M059J (cell line): ENCODE measurements at regions not wholly inside any gene's neighbourhood (a gene's known extent, or its start where the extent isn't known, plus 50 kb on each side); places are given as distances from the start of the nearest gene placed in this dataset.
A peak's percentile ranks its signal among the peaks of the same experiment; 100 is the strongest.
"Not testable (repeated sequence)": the region's sequence is repeated elsewhere in the genome, so short reads cannot be mapped to it uniquely, and the experiment has no call there.

Experiments
- DNase-seq: peaks from one replicate; pipeline ENCODE4 v3.0.0-alpha.2; 2012; ENCODE audit warnings: low read depth

DNA sequence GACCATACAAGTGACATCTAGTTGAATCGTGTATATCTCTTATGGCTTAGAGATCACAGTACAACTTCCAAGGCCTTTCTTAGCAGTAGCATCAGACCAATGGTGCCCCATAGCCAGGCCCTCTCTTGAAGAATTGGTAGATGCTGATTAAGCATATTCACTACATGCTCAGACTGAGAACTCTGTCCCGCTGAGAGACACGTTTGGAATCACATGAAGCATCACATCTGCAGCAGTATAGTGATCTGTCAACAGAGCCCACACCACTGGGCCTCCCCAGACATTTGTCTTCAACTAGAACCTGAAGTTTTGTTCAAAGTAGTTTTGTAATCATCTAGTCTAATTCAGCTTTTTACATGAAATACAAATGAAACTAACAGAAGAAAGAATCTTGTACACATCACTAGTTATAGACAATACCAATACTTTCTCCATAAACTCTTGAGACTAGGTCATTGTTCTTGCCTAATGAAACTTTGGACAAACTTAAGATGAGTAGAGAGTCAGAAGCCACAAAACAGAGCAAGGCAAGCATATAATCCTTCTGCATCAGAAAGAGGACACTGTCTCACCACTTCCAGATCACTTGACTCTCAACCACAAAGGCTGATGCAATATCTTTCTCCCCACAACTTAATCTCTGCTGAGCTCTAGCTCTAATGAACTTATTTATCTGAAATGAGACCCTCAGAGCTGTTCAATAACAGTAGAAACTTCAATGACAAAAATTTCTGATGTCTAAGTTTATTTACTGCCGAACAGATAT, 182.7 kb downstream of the TBX18 start:
- peak; percentile 81 for DNase-seq

DNA sequence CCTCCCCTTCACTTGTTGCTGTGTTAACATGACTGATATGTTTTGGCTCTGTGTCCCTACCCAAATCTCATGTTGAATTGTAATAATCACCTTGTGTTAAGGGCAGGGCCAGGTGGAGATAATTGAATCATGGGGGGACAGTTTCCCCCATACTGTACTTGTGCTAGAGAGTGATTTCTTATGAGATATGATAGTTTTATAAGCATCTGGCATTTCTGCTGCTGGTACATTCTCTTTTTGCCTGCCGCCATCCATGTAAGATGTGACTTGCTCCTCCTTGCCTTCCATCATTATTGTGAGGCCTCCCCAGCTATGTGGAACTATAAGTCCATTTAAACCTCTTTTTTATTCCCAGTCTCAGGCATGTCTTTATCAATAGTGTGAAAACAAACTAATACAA, 185.0 kb downstream of the TBX18 start:
- DNase-seq = no peak

DNA sequence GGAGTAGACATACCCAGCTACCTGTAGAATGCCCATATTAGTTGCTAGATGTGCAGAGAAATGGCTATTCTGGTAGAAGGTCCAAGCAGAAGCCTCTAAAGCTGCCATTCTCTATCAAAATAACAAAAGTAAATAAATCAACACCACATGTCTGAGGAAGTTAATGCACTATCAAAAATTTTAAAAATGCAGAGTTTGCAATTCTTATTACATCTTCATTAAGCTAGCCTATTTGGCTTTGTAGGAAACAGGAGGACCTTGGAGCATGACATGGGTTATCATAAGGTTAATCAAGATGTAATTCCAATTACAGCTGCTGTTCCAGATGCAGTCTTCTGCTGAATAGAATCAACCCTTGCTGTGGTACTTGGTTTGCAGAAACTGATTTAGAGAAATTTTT, 188.4 kb downstream of the TBX18 start:
- no peak for DNase-seq

DNA sequence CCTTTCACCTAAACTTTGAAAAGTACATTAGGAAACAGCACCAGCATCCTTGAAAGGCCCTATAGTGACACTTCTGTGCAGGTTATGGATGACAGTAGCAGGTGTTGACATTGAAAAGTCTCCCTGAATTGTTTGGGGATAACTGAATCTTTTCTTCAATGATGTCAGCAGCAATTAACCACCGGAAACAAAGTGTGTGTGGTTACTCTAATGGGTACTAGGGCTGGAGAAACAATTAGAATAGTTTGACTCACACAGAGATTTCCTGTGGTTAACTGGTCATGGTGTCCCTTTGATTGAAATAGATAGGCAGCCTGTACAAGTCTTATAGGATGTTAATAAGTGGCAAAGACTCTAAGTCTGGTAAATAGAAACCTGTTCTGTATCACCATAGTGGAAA, 189.1 kb downstream of the TBX18 start:
- peak; percentile 95 for DNase-seq

DNA sequence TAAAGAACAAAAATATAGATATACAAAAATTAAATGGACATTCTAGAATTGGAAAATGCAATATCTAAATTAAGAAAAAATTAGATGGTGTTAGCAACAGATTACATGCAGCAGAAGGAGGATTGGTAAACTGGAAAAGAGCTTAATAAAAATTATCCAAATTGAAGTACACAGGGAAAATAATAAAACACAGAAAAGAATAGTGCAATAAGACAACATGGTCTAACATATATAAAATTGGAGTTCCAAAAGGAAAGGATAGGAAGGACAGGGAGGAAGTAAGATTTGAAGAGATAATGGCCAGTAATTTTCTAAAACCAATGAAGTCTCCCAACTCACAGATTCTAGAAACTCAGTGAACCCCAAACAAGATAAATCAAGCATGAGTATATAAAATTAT, 194.5 kb downstream of the TBX18 start:
- no peak for DNase-seq

DNA sequence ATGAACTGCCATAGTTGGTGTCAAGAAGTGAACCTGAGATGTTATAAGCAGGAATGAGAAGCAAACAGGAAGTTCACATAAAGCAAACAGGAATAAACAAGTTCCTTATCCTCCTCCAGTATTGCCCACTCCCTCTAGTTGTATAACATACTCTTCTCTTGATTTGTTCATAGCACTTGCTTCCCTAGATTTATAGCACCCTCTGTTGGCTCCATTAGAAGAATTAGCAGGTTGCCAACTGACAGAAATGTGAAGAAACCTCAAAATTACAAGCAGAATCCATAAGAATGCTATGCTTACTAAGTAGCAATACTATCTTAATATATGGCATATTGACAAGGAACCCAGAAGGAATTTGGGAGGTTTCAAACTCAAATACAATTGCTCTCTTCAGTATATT, 195.4 kb downstream of the TBX18 start:
- peak; percentile 20 for DNase-seq

DNA sequence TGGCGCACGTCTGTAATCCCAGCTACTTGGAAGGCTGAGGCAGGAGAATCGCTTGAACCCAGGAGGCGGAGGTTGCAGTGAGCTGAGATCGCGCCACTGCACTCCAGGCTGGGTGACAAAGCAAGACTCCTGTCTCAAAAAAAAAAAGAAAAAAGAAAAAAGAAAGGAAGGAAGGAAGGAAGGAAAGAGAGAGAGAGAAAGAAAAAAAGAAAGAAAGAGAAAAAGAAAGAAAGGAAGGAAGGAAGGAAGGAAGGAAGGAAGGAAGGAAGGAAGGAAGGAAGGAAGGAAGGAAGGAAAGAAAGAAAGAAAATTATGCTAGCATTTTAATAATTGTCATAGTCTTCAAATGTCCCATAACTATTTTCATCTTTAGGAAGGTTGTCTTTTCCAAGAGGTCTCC, 198.7 kb downstream of the TBX18 start:
- DNase-seq = not testable (repeated sequence)

DNA sequence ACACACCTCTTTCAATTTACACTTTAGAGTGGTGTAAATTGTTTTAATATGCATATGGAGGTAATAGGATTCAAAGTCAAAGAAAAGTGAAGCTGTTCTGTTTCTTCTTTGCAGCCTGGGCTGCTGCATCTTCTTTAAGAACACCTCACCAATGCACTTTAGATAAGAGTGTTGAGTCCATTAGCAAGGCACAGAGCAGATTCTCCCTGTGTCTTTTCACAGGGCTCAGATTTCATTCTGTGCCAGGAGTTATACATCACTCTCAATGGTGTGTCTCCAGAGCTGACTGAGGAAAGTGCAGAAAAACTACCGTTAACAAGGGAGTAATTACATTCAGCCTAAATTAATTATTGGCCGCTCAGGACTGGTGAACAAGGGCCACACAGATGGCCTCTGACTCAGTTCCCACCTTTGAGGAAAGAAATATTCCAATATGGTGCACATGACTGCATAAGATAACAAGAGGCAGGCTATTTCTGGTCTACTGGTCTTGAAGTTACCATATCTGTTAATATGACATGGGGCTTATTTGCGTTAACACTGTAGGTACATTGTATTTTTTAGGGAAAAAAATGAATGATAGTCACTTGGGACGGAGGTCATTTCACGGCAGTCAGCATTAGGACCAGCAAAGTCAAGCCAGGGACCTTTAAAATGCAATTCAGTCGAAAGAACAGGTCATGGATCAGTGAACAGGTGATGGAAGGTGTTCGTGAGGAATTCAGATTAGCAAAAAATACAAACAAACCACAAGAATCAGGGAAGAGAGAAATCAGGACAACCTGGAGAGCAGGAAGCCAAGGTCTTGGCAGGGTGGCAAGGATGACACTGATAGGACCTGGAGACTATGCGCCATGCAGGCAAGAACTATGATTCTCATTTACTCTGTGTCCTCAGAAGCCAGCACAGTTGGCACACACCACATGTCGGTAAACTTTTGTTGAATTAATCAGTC, 203.7 kb downstream of the TBX18 start:
- no peak for DNase-seq

DNA sequence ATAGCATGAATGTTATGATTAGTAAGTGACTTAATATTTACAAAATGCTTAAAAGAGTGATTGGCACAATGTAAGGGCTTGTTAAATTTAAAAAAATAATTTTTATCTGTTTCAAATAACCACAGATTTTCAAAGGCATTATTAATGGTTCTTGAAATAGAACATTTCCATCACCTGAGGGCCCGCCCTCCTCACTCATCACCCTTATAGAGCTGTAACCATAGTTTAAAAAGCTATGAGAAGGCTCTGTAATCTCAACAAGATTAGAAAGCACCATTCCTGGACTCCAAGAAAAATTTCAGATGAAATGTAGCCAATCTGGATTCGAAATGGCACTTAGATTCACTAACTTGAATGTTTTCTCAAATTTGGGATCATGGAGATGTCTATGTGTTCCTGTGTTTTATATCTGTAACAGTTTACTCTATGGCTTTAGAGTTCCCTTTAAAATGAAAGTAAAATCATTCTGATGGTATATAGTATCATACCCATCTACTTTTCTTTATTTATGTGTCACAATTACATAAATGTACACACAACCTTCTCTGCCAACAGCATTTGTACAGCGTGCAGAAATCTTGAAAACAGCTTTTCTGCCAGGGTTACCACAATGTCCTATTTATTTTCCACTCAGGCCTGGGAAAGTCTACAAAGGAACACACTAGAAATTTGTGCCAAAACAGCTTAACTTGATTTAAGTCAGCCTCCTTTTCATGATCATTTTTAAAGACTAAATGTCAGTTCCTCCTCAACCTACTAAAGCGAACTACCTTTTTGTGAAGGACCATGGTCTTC, 207.7 kb downstream of the TBX18 start:
- DNase-seq = no peak

DNA sequence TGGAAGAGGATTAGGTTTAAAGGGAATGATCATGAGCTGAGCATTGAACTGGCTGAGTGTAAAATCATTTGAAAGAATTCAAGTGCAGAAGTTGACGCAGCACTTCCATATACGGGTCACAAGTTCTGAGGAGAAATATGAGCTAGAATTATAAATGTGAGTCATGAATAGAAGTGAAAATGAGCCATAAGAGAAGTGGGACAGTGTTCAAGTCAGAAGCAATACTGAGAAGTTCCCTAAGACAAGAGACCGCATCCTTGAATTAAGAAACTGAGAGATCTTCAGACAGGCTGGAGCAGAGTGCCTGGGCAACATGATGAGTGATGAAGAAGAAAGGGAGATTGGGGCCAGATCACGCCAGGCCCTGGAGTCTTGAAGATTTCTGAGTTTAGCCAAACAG, 209.7 kb downstream of the TBX18 start:
- DNase-seq = no peak

DNA sequence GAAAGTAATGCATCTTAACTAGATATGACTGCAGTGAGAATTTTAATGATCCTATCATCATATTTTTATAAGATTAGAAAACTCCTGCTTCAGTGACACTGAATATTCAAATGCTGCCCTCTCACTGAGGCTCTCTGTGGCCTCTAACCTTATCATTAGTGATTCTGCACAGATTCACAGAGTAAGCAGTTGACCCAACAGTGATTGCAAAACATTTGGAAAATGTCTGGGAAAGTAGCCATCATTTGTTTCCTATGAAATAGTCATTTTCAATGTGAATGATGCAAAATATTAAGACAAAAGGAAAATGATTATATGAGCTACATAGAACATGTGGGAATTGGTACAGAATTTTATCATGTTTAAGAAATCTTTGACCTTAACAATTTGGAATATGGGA, 210.3 kb downstream of the TBX18 start:
- DNase-seq = no peak

DNA sequence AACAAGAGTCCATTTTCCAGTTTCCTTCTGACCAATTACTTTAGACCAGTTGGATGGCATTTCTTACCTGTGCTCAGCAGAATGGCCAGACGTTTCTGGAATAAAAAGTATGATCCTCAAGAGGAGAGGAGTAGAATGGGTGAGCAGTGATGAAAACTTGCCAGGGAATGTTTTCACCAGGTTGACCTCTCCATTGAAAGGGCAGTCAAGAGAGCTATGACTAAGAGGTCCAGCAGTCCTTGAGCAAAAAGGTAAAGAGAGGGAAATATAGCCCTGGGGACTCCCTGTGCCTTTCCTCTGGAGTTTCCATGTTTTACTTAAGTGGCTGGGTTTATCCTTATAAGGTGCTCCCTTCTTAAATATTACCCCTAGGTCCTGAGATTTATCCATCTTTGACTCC, 210.9 kb downstream of the TBX18 start:
- DNase-seq = peak; percentile 55

DNA sequence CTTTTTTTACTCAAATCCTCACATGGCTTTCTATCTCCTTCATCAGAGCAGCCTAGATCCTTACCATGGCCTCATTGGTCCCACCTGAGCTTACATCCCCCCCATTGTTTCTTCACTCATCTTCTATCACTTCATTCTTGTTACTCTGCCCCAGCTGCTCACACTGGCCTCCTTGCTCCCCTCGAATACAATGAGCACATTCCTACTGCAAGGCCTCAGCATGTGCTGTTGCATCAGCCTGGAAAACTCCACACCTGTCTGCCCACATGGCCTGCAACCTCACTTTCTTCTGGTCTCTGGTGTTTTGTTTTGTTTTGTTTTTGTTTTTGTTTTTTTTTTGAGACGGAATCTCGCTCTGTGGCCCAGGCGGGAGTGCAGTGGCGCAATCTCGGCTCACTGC, 212.6 kb downstream of the TBX18 start:
- DNase-seq = no peak

DNA sequence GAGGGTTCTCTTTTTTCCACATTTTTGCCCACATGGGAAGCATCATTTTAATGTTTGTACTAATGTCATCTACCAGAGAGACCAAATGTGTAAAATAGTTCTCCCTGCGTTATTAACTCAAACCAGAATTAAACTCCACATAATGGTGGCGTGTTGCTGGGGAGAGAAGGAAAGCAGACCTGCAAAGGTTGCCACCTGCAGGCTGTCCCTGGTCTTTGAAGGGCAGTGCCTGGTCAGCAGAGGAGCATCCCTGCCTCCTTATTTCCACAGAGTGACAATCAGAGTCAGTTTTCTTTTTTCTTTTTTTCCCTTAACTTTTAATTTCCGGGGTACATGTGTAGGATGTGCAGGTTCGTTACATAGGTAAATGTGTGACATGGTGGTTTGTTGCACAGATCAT, 214.5 kb downstream of the TBX18 start:
- no peak for DNase-seq

DNA sequence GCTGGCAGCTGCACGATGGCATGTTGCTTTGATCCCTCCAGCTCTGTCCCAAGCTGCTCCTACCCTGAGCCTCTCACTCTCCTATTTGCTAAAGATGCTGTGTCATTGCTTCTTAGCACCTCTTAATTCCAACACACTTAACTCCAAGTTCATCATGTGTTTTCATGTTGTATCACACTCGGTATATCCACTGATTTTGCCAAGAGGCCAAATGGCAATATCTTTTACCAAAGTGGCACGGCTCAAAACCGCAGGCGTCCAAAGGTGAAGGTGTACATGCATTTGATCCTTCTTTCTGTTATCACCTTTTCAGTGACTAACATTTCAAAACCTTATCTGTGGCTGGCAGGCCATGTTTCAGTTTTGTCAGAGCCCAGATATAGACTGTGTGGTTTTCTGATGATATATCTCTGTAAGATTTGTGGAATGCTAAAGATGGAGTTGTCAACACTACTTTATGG, 217.0 kb downstream of the TBX18 start:
- peak; percentile 57 for DNase-seq

DNA sequence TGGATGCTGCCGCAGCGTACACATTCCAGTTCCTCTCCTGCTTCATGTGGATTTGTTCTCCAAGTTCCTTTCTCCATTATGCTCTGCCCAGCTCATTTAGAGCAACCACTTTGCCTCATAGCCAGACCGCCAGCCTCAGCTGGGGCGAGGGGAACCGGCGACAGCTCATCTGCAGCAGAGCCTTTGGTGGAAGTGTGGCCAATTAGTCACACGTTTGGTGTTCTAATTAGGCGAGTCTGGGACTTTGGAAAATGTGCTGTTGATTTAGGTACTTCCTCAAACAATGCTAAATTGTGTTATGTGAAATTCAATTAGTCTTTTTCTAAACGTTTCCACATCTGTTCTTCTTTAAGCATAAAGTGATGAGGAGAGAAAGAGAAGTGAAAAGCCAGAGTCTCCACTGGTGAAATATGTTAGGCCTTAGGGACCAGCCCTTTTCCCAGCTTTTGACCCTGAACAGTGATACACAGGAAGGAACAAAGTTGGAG, 217.9 kb downstream of the TBX18 start:
- peak; percentile 22 for DNase-seq

DNA sequence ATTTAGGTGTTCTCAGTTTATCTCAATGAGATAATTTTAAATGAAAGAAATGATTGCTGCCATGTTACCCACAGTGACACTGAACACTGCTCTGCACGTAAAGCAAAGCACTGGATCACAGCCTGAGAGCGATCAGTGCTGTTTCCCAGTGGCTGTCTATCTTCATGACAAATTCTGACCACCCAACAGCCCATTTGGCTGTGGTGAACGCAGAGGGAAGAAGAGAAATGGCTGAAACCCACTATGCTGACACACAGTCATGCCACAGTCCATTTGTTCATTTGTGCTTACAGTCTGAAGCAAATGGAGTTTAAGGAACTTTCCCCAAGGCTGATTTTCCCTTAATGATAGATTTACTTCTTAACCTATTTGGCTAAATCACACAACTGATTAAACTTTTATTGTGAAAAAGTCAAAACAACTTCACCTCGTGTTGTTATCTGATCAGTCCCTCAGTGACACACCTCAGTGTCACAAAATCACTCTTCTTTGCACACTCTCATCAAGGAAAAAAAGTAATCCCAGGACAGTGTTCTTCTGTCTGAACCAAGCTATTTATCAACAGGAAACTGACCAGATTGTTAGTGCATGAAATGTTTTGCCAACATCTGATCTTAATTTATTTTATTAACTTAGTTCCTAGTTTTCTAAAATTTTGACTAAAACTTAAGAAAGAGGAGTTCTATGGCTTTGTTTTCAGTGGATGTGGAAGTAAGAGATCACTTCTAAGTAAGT, 225.1 kb downstream of the TBX18 start:
- DNase-seq = no peak

DNA sequence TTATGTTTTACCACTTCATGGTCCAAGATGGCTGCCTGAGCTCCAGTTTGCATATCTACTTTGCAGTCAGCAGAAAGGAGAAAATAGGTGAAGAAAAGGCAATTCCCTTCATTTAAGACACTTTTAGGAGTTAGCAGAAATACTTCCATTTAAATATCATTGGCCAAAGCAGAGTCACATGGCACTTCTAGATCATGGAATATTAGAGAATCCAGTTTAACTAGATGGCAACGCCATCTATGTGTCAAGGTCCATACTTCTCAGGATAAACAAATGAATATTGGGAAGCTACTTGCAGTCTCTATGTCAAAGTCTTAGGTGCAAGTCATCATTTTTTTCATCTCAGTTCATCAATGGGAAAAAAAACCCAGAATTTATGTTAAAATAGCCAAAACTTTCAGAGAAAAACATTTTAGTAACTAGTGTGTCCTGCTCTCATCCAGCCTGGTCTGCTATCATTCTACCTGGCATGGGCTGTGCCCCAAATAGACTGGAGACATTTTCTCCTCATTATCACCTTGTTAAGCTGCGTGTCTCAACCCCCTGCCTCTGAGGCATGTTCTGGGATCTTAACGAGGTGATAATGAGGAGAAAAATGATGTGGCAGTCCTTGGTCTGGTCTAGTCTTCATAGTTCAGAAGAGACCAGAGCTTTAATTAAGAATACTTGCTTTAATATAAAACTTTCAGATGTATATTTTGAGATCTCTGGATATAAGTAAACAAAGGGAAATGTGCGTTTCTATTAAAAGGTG, 227.3 kb downstream of the TBX18 start:
- no peak for DNase-seq

DNA sequence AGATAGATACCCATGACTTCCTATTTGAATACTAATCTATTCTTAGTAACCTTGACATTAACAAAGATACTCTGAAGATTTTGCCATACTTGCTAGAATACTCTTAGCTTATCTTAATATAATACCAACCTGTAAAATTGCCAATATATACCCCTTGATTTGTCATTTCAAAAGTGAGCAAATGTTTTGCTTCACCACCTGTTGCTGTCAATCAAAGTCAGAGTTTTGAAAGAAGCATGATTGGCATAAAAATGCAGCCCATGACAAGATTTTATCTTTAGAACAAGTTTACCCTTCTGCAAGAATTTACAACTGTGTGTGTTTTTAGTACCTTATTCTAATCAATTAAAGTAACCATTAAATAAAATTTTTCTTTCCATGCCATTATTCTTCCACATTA, 236.2 kb downstream of the TBX18 start:
- DNase-seq = no peak

DNA sequence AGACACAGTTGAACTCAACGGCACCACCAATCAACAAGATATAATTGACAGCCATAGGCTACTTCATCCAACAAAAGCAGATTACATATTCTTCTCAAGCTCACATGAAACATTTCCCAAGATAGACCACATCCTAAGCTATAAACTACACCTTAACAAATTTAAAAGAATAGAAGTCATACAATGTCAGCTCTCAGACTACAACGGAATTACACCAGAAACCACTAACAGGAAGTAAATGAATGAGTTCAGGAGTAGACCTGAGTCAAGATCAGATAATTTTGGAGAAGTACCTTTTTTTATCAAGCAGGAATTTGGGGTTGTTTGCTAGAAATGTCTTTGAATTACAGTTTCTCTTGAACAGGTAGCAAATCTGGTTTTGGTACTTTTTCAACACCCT, 237.8 kb downstream of the TBX18 start:
- no peak for DNase-seq

DNA sequence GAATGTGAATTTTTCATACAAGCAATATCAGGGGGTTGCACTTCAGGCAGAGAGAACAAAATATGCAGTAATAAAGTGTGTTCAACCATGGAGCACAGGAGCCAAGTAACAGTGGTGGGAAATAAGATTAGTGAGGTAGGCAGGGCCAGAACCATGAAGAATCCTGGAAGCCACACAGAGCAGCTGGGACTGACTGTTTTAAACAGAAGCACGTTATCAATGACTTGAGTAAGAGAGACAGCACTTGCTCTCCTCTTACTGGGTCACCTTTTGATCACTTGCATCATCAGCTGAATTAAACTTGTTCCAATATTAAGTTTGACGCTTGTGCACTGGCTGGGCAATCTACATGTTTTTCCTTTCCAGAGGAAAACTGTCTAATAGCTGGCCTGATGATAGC, 238.5 kb downstream of the TBX18 start:
- no peak for DNase-seq
